DND-41 (cell line): ENCODE measurements at regions not wholly inside any gene's neighbourhood (a gene's known extent, or its start where the extent isn't known, plus 50 kb on each side); places are given as distances from the start of the nearest gene placed in this dataset.

Source experiments
- ATAC-seq: fragments of 200-7000 bp; cut with Tn5 transposase; 3 replicates; pipeline ENCODE4 v1.9.1; 2021; ENCODE audit warnings: low read depth; ENCODE audit not compliant: insufficient read depth
- DNase-seq: peaks from one replicate; pipeline ENCODE4 v3.0.0-alpha.2; 2020
- H2AFZ ChIP-seq: 2 replicates; pipeline ENCODE4 v1.6.0; 2012; ENCODE audit warnings: low read depth, low read length
- H3K27ac ChIP-seq: 2 replicates; pipeline ENCODE4 v1.5.1; 2012; ENCODE audit warnings: low read length, inconsistent platforms
- H3K27me3 ChIP-seq: fragments of 200-600 bp; sonication (generic); 2 replicates; pipeline ENCODE4 v1.6.0; 2012; ENCODE audit warnings: low read length, mild to moderate bottlenecking, inconsistent platforms; ENCODE audit not compliant: insufficient read depth, poor library complexity
- H3K36me3 ChIP-seq: 2 replicates; pipeline ENCODE4 v1.5.1; 2012; ENCODE audit warnings: low read length, inconsistent platforms; ENCODE audit not compliant: insufficient read depth
- H3K4me1 ChIP-seq: 2 replicates; pipeline ENCODE4 v1.5.1; 2012; ENCODE audit warnings: mild to moderate bottlenecking, low read length; ENCODE audit not compliant: insufficient read depth
- H3K4me2 ChIP-seq: 2 replicates; pipeline ENCODE4 v1.6.0; 2012; ENCODE audit warnings: mild to moderate bottlenecking, moderate library complexity, low read length, inconsistent platforms; ENCODE audit not compliant: insufficient read depth
- H3K4me3 ChIP-seq, 2 experiments: fragments of 200-600 bp in 1 of 2; shearing (Covaris generic) in 1 of 2; 2 replicates each; pipeline ENCODE4 v1.5.1; 2012 to 2016; ENCODE audit warnings: inconsistent platforms in 2 of 2, low read length in 2 of 2, mild to moderate bottlenecking in 2 of 2, low read depth in 1 of 2, moderate library complexity in 1 of 2
- H3K79me2 ChIP-seq: 2 replicates; pipeline ENCODE4 v1.6.0; 2012; ENCODE audit warnings: low read length, inconsistent platforms; ENCODE audit not compliant: insufficient read depth
- H3K9ac ChIP-seq: 2 replicates; pipeline ENCODE4 v1.6.0; 2012; ENCODE audit warnings: low read depth, mild to moderate bottlenecking, inconsistent platforms, low read length, moderate library complexity
- H3K9me3 ChIP-seq: 2 replicates; pipeline ENCODE4 v1.5.1; 2012; ENCODE audit warnings: low read length, moderate library complexity, mild to moderate bottlenecking, inconsistent platforms; ENCODE audit not compliant: insufficient read depth, severe bottlenecking
- H4K20me1 ChIP-seq: 2 replicates; pipeline ENCODE4 v1.6.0; 2012; ENCODE audit warnings: low read length; ENCODE audit not compliant: insufficient read depth
- EZH2 ChIP-seq: IDR thresholded peaks from 3 replicates; pipeline ENCODE4 v1.6.1; 2012; ENCODE audit warnings: borderline replicate concordance, low read depth, mild to moderate bottlenecking, moderate library complexity, low read length, inconsistent platforms; ENCODE audit not compliant: severe bottlenecking
- TF ChIP-seq, protein P1 (sequence below): IDR thresholded peaks from 2 replicates; pipeline ENCODE4 v1.5.1; 2012; ENCODE audit warnings: borderline replicate concordance, low read length, moderate library complexity, mild to moderate bottlenecking; ENCODE audit not compliant: poor library complexity, severe bottlenecking; ENCODE audit errors: extremely low read depth

DNA sequence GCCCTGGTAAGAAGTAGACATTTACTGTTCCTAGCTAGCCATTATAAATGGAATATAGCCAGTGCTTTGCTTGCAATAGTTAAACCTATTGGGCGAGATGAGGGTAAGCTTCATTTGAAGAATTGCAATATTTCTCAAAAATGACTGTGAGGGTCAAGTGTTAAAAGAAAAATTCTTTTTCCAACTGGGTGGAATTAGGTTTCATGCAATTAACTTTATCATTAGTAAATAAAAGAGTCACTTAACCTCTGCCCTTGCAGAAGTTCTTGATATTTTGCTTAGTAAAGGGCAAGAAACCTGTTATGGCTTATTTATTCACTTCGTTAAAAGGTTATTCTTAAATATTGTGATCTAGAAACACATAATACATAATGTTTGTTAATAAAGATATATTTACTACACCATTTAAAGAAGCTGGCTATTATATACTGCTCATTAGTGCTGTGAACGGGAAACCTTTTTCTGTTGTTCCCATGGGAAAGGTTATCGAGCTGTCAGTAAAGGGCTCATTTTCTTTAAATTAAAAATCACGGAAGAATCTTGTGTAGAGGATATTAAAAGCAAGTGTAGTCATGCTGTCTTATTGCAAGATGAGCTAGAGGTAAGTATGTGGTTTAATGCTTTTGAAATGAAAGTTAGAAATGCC is 370.5 kb downstream of the CSNK1G3 start:
- Histone ChIP-seq H3K9me3 (no peaks in the 10 kb centered on the region), H3K36me3 (no peaks in the 10 kb centered on the region), H3K4me2 (no peak overlapping the region), H3K9ac (no peak overlapping the region), H3K79me2 (no peaks in the 10 kb centered on the region), H2AFZ (no peak overlapping the region), H3K27ac (no peak overlapping the region), H3K27me3 (no peaks in the 10 kb centered on the region), H3K4me1 (peaks cover 3% of the 10 kb centered on the region; the same call in 1 of the 2 replicates), H4K20me1 (no peaks in the 10 kb centered on the region), H3K4me3 (no peak overlapping the region)
- ATAC-seq (no peak), DNase-seq (no peak)
- TF ChIP-seq, protein P1, sequence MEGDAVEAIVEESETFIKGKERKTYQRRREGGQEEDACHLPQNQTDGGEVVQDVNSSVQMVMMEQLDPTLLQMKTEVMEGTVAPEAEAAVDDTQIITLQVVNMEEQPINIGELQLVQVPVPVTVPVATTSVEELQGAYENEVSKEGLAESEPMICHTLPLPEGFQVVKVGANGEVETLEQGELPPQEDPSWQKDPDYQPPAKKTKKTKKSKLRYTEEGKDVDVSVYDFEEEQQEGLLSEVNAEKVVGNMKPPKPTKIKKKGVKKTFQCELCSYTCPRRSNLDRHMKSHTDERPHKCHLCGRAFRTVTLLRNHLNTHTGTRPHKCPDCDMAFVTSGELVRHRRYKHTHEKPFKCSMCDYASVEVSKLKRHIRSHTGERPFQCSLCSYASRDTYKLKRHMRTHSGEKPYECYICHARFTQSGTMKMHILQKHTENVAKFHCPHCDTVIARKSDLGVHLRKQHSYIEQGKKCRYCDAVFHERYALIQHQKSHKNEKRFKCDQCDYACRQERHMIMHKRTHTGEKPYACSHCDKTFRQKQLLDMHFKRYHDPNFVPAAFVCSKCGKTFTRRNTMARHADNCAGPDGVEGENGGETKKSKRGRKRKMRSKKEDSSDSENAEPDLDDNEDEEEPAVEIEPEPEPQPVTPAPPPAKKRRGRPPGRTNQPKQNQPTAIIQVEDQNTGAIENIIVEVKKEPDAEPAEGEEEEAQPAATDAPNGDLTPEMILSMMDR = no peak
- no peak for TF ChIP-seq EZH2

DNA sequence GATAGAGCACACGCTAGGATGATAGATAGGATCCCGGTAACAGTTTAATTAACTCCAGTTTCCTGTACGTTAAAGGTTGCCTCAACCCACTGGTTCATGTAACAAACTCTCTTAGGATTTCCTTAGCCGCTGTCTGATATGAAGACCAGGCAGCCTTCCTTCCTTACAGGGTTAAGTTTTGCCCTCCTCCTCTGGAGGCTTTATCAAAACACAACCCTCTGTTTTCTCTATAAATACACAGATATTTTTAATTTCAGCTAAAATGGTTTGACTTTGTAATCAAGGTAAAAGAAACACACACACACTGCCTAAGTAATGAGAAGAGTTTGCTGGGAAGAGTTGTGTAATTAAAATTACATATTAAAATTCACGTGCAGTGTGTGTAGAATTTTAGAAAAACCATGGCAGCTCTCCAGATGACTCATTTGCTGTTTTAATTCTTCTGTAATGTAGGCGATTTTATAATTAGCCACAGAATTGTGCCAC is 369.8 kb downstream of the CSNK1G3 start:
- TF ChIP-seq, protein P1 = no peak
- TF ChIP-seq EZH2 = no peak
- Histone ChIP-seq H3K9ac (no peak overlapping the region), H4K20me1 (no peaks in the 10 kb centered on the region), H3K79me2 (no peaks in the 10 kb centered on the region), H3K4me1 (peaks cover 3% of the 10 kb centered on the region; the same call in 1 of the 2 replicates), H3K27me3 (no peaks in the 10 kb centered on the region), H3K27ac (no peak overlapping the region), H3K4me2 (no peak overlapping the region), H3K4me3 (no peak overlapping the region), H3K36me3 (no peaks in the 10 kb centered on the region), H3K9me3 (no peaks in the 10 kb centered on the region), H2AFZ (no peak overlapping the region)
- no peak for DNase-seq
- ATAC-seq = no peak

DNA sequence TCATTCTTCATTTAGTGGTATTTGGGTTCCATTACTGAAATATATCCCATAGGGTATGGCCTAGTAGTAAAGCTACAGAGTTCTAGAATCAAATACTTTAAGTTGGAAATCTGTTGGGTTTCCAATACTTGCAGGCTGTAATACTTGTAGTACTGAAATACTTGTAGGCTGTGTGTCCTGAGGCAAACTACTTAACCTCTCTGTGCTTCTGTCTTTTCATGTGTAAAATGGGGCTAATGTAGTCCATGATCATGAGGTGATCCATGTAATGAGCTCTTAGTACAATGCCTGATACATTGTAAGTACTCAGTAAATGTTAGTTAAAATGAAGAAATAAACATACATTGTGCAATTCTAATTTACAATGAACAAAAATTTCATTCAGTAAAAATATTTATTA is 368.9 kb downstream of the CSNK1G3 start:
- H3K4me1 ChIP-seq = peaks cover 3% of the 10 kb centered on the region; the same call in 1 of the 2 replicates
- H3K9me3 ChIP-seq = no peaks in the 10 kb centered on the region
- H3K27me3 ChIP-seq = no peaks in the 10 kb centered on the region
- no peak overlapping the region for H3K4me3 ChIP-seq
- H2AFZ ChIP-seq = no peak overlapping the region
- DNase-seq (no peak), ATAC-seq (no peak)
- H3K9ac ChIP-seq = no peak overlapping the region
- H4K20me1 ChIP-seq = no peaks in the 10 kb centered on the region
- H3K79me2 ChIP-seq = no peaks in the 10 kb centered on the region
- no peak overlapping the region for H3K4me2 ChIP-seq
- TF ChIP-seq EZH2 = no peak
- TF ChIP-seq, protein P1 = no peak
- H3K27ac ChIP-seq = no peak overlapping the region
- H3K36me3 ChIP-seq = no peaks in the 10 kb centered on the region
